Ovary (tissue), 3 donors: ENCODE measurements at regions not wholly inside any gene's neighbourhood (a gene's known extent, or its start where the extent isn't known, plus 50 kb on each side); places are given as distances from the start of the nearest gene placed in this dataset.

Experiments
- CTCF ChIP-seq, 3 donors: fragments of 450-650 bp in 2 of 3; fragments of 200-600 bp in 1 of 3; IDR thresholded peaks; one replicate each; pipeline versions ENCODE4 v1.5.1 to v1.8.0; 2016 to 2022; ENCODE audit warnings: antibody characterized with exemption in 3 of 3, mild to moderate bottlenecking in 1 of 3
- POLR2A ChIP-seq: fragments of 450-650 bp; IDR thresholded peaks from one replicate; pipeline ENCODE4 v1.6.1; 2017; ENCODE audit warnings: antibody characterized with exemption, mild to moderate bottlenecking, moderate library complexity
- donor health status: DM: no; HTN: no; CAD: no.

- TF ChIP-seq POLR2A (no peak), CTCF (IDR thresholded peaks at IDR 0.05) (no peak)
Measured at GRCh38 chr5:87126869-87127268, 140.8 kb upstream of the RASA1 start.
